ENCODE measurements at regions not wholly inside any gene's neighbourhood (a gene's known extent, or its start where the extent isn't known, plus 50 kb on each side); places are given as distances from the start of the nearest gene placed in this dataset.

DNA sequence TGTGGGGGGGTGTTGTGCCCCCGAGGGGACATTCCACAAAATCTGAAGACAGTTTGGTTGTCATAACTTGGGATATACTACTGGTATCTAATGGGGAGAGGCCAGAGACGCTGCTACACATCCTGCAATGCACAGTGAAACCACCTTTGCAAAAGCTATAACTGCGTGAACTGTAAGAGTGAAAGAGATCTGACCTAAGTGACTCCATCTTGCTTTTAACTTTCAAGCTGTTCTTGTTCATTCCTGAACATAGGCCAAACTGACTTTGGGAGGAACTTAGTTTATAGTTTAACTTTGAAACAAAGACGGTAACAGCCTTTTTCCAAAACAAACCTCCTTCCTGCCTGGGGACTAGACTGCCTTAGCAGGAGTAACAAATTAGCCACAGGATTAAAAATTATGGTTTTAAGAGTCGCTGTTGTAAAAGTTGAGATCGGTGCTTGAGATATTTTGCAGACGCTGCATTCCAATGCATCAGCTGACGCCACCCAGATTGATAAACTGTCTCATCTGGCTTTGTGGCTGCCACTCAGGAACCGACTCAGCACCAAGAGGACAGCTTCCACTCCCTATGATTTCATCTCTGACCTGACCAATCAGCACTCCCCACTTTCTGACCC lies 70.9 kb downstream of the ATXN3L start:
- Histone ChIP-seq H3K27me3 (no peaks in the 10 kb centered on the region), H3K9me3 (no peaks in the 10 kb centered on the region), H3K27ac (peak overlapping the region; percentile 17), H3K4me1 (no peaks in the 10 kb centered on the region), H3K4me3 (no peak overlapping the region), H3K36me3 (no peaks in the 10 kb centered on the region)
- no peak for DNase-seq
- intact Hi-C loops (cut with DNase I): no loop called here
- TF ChIP-seq, protein P1, sequence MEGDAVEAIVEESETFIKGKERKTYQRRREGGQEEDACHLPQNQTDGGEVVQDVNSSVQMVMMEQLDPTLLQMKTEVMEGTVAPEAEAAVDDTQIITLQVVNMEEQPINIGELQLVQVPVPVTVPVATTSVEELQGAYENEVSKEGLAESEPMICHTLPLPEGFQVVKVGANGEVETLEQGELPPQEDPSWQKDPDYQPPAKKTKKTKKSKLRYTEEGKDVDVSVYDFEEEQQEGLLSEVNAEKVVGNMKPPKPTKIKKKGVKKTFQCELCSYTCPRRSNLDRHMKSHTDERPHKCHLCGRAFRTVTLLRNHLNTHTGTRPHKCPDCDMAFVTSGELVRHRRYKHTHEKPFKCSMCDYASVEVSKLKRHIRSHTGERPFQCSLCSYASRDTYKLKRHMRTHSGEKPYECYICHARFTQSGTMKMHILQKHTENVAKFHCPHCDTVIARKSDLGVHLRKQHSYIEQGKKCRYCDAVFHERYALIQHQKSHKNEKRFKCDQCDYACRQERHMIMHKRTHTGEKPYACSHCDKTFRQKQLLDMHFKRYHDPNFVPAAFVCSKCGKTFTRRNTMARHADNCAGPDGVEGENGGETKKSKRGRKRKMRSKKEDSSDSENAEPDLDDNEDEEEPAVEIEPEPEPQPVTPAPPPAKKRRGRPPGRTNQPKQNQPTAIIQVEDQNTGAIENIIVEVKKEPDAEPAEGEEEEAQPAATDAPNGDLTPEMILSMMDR (IDR thresholded peaks at IDR 0.05): no peak
- ATAC-seq: peak; percentile 39

DNA sequence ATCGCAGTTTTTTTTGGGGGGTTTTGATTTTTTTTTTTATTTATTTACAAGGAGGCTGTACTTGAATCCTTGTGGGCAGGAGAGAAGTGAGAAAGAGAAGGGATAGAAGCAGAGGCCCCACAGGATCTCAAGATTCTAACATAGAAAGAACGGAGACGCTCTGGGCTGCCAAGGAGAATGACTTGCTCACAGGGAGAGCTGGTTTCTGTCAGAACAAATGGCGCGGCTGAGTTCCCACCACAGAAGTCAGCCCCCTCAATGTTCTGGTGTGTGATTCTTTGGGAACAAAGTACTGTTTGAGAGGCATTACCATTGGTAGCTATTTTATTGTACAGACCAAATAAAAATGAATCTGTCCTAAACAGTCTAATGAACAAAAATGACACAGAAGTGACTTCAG lies 80.6 kb downstream of the ATXN3L start:
- Histone ChIP-seq H3K36me3 (no peaks in the 10 kb centered on the region), H3K27me3 (no peaks in the 10 kb centered on the region), H3K27ac (no peak overlapping the region), H3K4me3 (no peak overlapping the region), H3K4me1 (no peaks in the 10 kb centered on the region), H3K9me3 (no peaks in the 10 kb centered on the region)
- TF ChIP-seq, protein P1 (IDR thresholded peaks at IDR 0.05): no peak
- ATAC-seq (no peak), DNase-seq (no peak)
- intact Hi-C loops (cut with DNase I): no loop called here

DNA sequence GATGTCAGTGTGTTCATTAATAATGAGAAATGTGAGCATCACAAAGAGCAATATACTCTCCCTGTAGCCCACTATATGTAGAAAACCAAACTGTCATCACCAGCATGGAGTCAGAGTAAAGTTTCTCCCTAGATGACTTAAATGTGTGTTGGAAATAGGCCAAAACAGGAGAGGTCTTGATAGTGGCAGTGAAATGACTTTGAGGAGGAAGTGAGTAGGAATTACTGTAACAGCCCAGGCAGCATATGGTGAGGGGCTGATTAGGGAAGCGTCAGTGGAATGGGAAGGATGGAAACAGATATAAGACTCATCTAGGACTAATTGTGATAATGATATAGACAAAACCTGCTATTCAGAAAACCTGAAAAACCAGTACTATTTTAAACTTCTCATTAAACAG lies 83.9 kb downstream of the ATXN3L start:
- ATAC-seq (no peak), DNase-seq (no peak)
- Histone ChIP-seq H3K36me3 (no peaks in the 10 kb centered on the region), H3K4me3 (no peak overlapping the region), H3K9me3 (no peaks in the 10 kb centered on the region), H3K27me3 (no peaks in the 10 kb centered on the region), H3K4me1 (no peaks in the 10 kb centered on the region), H3K27ac (no peak overlapping the region)
- TF ChIP-seq, protein P1 (IDR thresholded peaks at IDR 0.05): no peak
- intact Hi-C loops (cut with DNase I): no loop called here

DNA sequence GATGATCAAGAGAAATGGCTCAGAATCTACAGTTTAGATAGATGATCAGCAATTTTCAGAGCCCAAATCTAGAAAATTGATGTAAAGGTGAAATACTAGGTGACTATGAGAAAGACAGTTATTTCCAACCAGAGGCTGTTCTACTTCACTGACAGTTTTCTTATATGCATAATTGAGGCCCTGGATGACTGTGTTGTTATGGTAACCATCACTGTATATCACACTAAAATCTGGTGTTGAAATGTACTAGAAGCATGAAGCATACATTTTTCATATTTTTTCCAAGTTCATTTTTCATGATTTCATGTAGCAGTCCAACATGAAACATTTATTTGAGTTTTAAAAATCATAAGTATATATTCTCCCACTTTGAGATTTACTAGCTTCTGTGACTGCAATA lies 87.4 kb downstream of the ATXN3L start:
- no peak overlapping the region for H3K4me3 ChIP-seq
- no peak for ATAC-seq
- H3K9me3 ChIP-seq: no peaks in the 10 kb centered on the region
- DNase-seq: no peak
- intact Hi-C loops (cut with DNase I): no loop called here
- TF ChIP-seq, protein P1 (IDR thresholded peaks at IDR 0.05): no peak
- H3K27ac ChIP-seq: no peak overlapping the region
- no peaks in the 10 kb centered on the region for H3K4me1 ChIP-seq
- no peaks in the 10 kb centered on the region for H3K27me3 ChIP-seq
- no peaks in the 10 kb centered on the region for H3K36me3 ChIP-seq

DNA sequence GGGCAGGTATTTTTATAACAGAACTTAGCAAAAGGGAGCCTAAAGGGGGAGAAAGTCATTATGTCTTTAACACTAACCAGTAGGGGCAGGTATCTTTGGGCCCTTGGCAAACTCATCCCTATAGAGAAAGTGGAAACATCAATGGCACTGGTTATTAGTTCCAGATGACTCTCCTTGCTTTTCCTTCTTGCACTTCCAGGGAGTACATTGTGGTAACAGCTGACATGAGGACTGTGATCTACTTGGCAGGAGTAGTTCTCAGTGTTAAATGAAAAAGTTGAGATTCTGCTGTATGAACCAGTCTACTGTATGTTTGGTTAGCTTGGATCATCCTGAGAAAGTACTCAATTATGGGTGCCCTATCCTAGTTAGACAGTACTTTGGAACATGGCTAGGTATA lies 93.6 kb downstream of the ATXN3L start:
- TF ChIP-seq, protein P1 (IDR thresholded peaks at IDR 0.05): no peak
- intact Hi-C loops (cut with DNase I): no loop called here

More for the DNA sequence above, 93.6 kb downstream of the ATXN3L start:
- Histone ChIP-seq H3K27me3 (no peaks in the 10 kb centered on the region), H3K36me3 (no peaks in the 10 kb centered on the region), H3K9me3 (no peaks in the 10 kb centered on the region), H3K27ac (no peak overlapping the region), H3K4me1 (no peaks in the 10 kb centered on the region), H3K4me3 (no peak overlapping the region)
- ATAC-seq (no peak), DNase-seq (no peak)
